Fibroblast of villous mesenchyme (primary cell): ENCODE measurements at regions not wholly inside any gene's neighbourhood (a gene's known extent, or its start where the extent isn't known, plus 50 kb on each side); places are given as distances from the start of the nearest gene placed in this dataset.

Source experiments
- DNase-seq: peaks from one replicate; pipeline ENCODE4 v3.0.0-alpha.2; 2010; ENCODE audit warnings: low read depth
- H3K4me3 ChIP-seq: 2 replicates; pipeline ENCODE4 v1.5.1; 2011; ENCODE audit warnings: low read depth, mild to moderate bottlenecking, low read length
- CTCF ChIP-seq: IDR thresholded peaks from 2 replicates; pipeline ENCODE4 v1.5.1; 2012; ENCODE audit warnings: low read depth, mild to moderate bottlenecking, low read length; ENCODE audit not compliant: insufficient read depth

DNA sequence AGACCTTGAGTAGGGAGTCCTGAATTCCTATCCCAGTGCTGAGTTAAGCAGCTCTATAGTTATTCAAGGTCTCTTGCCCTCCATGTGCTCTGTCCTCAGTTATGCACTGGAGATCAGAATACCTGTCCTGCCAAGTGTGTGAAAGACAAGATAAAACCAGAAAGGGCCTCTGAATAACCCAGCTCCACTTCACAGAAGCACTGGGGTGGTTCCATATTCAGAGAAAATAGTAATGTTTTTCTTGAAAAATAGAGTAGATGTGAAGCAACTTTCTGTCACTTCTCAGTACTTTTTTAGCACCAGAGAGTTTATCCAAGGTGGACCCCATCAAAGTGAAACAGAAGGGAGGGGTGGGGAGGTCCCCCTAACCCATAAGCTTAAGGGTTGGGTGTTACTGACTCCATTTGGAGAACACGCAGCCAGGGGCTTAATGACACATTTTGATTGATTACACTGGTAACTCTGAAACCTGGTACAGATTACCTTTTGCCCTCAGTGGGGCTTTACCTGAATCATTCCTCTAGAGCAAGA, 509.8 kb upstream of the JARID2 start:
- DNase-seq = no peak
- TF ChIP-seq CTCF = no peak
- no peak overlapping the region for H3K4me3 ChIP-seq

DNA sequence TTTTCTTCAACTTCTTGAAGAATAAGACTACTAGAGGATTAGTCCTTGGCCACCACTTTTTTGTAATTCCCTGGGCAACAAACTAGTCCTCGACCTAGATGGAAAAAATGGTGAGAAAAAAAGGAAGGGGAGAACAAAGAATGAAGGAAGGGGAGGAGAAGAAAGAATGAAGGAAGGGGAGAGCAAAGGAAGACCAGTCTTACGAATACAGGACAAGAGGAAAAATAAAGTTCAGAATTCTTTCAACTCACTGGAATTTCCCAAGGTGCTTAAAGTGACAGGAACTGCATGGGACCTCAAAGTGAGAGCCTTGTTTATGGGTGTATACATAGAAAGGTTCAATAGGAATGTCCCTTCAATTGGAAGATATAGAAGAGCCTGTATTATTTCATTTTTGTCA, 509.3 kb upstream of the JARID2 start:
- no peak for TF ChIP-seq CTCF
- no peak overlapping the region for H3K4me3 ChIP-seq
- no peak for DNase-seq

DNA sequence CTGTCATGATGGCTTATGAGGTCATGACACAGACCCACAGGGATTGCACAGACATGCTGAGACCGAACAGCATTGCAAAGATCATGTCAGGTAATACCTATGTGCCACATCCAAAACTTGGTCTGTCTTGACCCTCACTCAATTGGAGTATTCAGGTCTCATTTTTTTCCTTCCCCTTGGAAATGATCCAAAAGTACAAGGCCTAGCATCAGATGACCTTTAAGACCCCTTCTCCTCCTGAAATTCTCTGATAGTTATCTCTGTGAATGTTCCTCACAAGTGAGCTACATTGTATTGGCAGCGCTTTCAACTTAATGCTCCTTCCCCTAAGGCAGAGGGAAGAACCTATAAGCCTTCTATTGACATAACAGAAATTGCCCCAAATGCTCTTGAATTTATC, 507.4 kb upstream of the JARID2 start:
- no peak for DNase-seq
- no peak overlapping the region for H3K4me3 ChIP-seq
- TF ChIP-seq CTCF = no peak

GRCh38 chr6:14738933-14739332, 506.9 kb upstream of the JARID2 start:
- DNase-seq = no peak
- TF ChIP-seq CTCF = no peak
- H3K4me3 ChIP-seq = no peak overlapping the region

DNA sequence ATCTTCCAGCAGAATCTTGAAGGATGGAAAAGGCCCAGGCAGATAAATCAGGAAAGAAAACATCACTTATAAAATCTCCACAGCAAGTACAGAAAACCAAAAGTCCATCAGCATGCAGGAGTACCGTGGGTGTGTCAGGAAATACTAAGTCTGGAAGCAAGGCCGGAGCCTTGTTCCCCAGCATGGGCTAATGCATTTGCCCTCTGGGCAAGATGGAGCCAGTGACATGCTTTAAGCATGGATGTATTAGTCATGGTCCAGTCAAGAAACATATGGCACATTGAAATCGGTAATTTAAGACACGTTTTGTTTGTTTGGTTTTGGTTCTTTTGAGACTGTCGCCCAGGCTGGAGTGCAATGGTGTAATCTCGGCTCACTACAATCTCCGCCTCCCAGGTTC, 506.0 kb upstream of the JARID2 start:
- DNase-seq = no peak
- H3K4me3 ChIP-seq = no peak overlapping the region
- no peak for TF ChIP-seq CTCF

DNA sequence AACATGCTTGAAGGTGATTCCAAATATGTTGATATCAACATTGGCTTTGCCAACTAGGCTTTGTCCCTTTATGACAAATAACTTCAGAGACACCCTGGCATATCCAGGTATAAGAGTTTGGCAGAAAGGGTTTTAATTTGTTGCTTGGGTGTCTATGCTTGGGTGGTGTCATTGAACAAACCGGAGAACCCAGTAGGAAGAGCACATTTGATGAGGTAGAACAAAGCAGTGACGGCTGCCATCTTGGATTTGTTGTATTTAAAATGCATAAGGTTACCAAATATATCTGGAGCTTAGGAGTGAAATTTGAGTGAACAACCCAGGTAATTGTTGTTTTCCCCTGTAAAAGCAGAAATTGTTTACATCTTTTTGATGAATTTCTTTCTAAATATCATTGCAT, 503.7 kb upstream of the JARID2 start:
- no peak for DNase-seq
- no peak overlapping the region for H3K4me3 ChIP-seq
- no peak for TF ChIP-seq CTCF

DNA sequence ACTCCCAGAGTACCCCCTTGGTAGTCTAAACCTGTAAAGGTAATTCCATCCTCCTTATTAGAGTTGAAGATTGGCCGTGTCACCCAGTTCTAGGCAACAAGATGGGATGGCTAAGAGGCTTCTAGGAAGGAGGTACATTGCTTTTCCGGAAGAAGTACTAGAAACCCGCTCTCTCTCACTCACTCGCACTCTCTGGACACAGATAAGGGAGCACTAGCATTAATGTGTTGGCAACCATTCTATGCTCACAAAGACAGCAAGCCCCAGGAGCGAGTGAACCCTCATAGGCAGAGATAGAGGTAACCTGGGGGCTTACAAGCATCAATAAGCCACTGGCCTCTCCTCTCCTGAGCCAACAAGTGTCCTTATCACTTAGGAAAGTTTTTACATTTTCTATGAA, 503.2 kb upstream of the JARID2 start:
- no peak for TF ChIP-seq CTCF
- no peak for DNase-seq
- no peak overlapping the region for H3K4me3 ChIP-seq
